ENCODE measurements at regions not wholly inside any gene's neighbourhood (a gene's known extent, or its start where the extent isn't known, plus 50 kb on each side); places are given as distances from the start of the nearest gene placed in this dataset.

DNA sequence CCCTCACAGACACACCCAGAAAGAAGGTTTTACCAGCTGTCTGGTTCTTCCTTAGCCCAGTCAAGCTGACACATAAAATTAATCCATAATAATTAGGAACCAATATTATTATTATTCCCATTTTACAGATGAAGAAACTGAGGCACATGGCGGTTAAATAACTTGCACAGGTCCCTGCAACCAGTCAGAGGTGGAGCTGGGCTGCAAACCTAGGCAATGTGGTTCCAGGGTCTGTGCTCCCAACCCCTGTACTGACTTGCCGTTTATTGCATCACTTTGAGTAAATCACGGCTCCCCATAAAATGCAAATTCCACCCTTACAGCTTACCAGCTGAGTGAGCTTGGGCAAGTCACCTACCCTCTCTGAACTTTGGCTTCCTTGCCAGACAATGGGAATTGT, 179.2 kb upstream of the POU3F1 start:
- TF ChIP-seq, protein P1, sequence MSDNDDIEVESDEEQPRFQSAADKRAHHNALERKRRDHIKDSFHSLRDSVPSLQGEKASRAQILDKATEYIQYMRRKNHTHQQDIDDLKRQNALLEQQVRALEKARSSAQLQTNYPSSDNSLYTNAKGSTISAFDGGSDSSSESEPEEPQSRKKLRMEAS (IDR thresholded peaks at IDR 0.05) = no peak
- TF ChIP-seq, protein P2, sequence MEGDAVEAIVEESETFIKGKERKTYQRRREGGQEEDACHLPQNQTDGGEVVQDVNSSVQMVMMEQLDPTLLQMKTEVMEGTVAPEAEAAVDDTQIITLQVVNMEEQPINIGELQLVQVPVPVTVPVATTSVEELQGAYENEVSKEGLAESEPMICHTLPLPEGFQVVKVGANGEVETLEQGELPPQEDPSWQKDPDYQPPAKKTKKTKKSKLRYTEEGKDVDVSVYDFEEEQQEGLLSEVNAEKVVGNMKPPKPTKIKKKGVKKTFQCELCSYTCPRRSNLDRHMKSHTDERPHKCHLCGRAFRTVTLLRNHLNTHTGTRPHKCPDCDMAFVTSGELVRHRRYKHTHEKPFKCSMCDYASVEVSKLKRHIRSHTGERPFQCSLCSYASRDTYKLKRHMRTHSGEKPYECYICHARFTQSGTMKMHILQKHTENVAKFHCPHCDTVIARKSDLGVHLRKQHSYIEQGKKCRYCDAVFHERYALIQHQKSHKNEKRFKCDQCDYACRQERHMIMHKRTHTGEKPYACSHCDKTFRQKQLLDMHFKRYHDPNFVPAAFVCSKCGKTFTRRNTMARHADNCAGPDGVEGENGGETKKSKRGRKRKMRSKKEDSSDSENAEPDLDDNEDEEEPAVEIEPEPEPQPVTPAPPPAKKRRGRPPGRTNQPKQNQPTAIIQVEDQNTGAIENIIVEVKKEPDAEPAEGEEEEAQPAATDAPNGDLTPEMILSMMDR (IDR thresholded peaks at IDR 0.05; ENCODE audit: low read depth, low read length, missing input control) = no peak
- TF ChIP-seq, protein P3, sequence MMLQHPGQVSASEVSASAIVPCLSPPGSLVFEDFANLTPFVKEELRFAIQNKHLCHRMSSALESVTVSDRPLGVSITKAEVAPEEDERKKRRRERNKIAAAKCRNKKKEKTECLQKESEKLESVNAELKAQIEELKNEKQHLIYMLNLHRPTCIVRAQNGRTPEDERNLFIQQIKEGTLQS (IDR thresholded peaks at IDR 0.05) = no peak
- TF ChIP-seq, protein P4, sequence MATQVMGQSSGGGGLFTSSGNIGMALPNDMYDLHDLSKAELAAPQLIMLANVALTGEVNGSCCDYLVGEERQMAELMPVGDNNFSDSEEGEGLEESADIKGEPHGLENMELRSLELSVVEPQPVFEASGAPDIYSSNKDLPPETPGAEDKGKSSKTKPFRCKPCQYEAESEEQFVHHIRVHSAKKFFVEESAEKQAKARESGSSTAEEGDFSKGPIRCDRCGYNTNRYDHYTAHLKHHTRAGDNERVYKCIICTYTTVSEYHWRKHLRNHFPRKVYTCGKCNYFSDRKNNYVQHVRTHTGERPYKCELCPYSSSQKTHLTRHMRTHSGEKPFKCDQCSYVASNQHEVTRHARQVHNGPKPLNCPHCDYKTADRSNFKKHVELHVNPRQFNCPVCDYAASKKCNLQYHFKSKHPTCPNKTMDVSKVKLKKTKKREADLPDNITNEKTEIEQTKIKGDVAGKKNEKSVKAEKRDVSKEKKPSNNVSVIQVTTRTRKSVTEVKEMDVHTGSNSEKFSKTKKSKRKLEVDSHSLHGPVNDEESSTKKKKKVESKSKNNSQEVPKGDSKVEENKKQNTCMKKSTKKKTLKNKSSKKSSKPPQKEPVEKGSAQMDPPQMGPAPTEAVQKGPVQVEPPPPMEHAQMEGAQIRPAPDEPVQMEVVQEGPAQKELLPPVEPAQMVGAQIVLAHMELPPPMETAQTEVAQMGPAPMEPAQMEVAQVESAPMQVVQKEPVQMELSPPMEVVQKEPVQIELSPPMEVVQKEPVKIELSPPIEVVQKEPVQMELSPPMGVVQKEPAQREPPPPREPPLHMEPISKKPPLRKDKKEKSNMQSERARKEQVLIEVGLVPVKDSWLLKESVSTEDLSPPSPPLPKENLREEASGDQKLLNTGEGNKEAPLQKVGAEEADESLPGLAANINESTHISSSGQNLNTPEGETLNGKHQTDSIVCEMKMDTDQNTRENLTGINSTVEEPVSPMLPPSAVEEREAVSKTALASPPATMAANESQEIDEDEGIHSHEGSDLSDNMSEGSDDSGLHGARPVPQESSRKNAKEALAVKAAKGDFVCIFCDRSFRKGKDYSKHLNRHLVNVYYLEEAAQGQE (IDR thresholded peaks at IDR 0.05) = no peak
- no peak for TF ChIP-seq TAF1 (conservative IDR thresholded peaks at IDR 0.05)
- TF ChIP-seq HNF4A (conservative IDR thresholded peaks at IDR 0.05) = no peak
- no peak for TF ChIP-seq HNF4G (IDR thresholded peaks at IDR 0.05)
- TF ChIP-seq SP1 (IDR thresholded peaks at IDR 0.05) = no peak
- no peak for TF ChIP-seq JUND (IDR thresholded peaks at IDR 0.05)
- no peak for TF ChIP-seq YY1 (IDR thresholded peaks at IDR 0.05)
- TF ChIP-seq FOXA1 (IDR thresholded peaks at IDR 0.05) = no peak
- TF ChIP-seq, protein P5, sequence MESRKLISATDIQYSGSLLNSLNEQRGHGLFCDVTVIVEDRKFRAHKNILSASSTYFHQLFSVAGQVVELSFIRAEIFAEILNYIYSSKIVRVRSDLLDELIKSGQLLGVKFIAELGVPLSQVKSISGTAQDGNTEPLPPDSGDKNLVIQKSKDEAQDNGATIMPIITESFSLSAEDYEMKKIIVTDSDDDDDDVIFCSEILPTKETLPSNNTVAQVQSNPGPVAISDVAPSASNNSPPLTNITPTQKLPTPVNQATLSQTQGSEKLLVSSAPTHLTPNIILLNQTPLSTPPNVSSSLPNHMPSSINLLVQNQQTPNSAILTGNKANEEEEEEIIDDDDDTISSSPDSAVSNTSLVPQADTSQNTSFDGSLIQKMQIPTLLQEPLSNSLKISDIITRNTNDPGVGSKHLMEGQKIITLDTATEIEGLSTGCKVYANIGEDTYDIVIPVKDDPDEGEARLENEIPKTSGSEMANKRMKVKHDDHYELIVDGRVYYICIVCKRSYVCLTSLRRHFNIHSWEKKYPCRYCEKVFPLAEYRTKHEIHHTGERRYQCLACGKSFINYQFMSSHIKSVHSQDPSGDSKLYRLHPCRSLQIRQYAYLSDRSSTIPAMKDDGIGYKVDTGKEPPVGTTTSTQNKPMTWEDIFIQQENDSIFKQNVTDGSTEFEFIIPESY (IDR thresholded peaks at IDR 0.05) = no peak
- no peak for TF ChIP-seq RAD21 (IDR thresholded peaks at IDR 0.05)

Data from liver (tissue), 3 donors.